ENCODE measurements at regions not wholly inside any gene's neighbourhood (a gene's known extent, or its start where the extent isn't known, plus 50 kb on each side); places are given as distances from the start of the nearest gene placed in this dataset.
"Not testable (repeated sequence)": the region's sequence is repeated elsewhere in the genome, so short reads cannot be mapped to it uniquely, and the experiment has no call there.

GRCh38 chr10:23571884-23572283 is 133.0 kb downstream of the OTUD1 start:
- Histone ChIP-seq H3K9me3 (ENCODE audit: control insufficient read depth in 2 of 2, insufficient read depth in 1 of 2, low read length in 1 of 2) (no peaks in the 10 kb centered on the region), H3K4me1 (ENCODE audit: control insufficient read depth in 2 of 2, insufficient read depth in 2 of 2, low read length in 2 of 2) (no peaks in the 10 kb centered on the region), H3K27ac (ENCODE audit: low read depth in 1 of 2, low read length in 1 of 2) (no peak overlapping the region), H3K27me3 (ENCODE audit: control insufficient read depth in 2 of 2, insufficient read depth in 1 of 2, low read length in 1 of 2) (no peaks in the 10 kb centered on the region), H3K36me3 (ENCODE audit: control insufficient read depth in 2 of 2, insufficient read depth in 2 of 2, low read length in 1 of 2) (no peaks in the 10 kb centered on the region), H3K4me3 (ENCODE audit: low read length in 2 of 2) (no peak overlapping the region)
- DNase-seq (ENCODE audit: low read depth in 6 of 9, low spot score in 9 of 9), result no peak

- Histone ChIP-seq H3K9me3 (ENCODE audit: control insufficient read depth in 2 of 2, insufficient read depth in 1 of 2, low read length in 1 of 2) (no peaks in the 10 kb centered on the region), H3K27ac (ENCODE audit: low read depth in 1 of 2, low read length in 1 of 2) (no peak overlapping the region), H3K27me3 (ENCODE audit: control insufficient read depth in 2 of 2, insufficient read depth in 1 of 2, low read length in 1 of 2) (no peaks in the 10 kb centered on the region), H3K4me1 (ENCODE audit: control insufficient read depth in 2 of 2, insufficient read depth in 2 of 2, low read length in 2 of 2) (no peaks in the 10 kb centered on the region), H3K4me3 (ENCODE audit: low read length in 2 of 2) (no peak overlapping the region), H3K36me3 (ENCODE audit: control insufficient read depth in 2 of 2, insufficient read depth in 2 of 2, low read length in 1 of 2) (no peaks in the 10 kb centered on the region)
- WGBS, result 98% methylated on average over 2 of the region's 2 CpGs
- no peak for DNase-seq (ENCODE audit: low read depth in 6 of 9, low spot score in 9 of 9)
Observed at GRCh38 chr10:23581906-23582450, 143.1 kb downstream of the OTUD1 start.

GRCh38 chr10:23584396-23584795 is 145.5 kb downstream of the OTUD1 start:
- H3K27ac ChIP-seq (ENCODE audit: low read depth in 1 of 2, low read length in 1 of 2), result no peak overlapping the region
- H3K36me3 ChIP-seq (ENCODE audit: control insufficient read depth in 2 of 2, insufficient read depth in 2 of 2, low read length in 1 of 2), result no peaks in the 10 kb centered on the region
- H3K27me3 ChIP-seq (ENCODE audit: control insufficient read depth in 2 of 2, insufficient read depth in 1 of 2, low read length in 1 of 2), result no peaks in the 10 kb centered on the region
- WGBS, result 98% methylated on average over 2 of the region's 2 CpGs
- H3K9me3 ChIP-seq (ENCODE audit: control insufficient read depth in 2 of 2, insufficient read depth in 1 of 2, low read length in 1 of 2), result no peaks in the 10 kb centered on the region
- no peak for DNase-seq (ENCODE audit: low read depth in 6 of 9, low spot score in 9 of 9)
- H3K4me3 ChIP-seq (ENCODE audit: low read length in 2 of 2), result no peak overlapping the region
- no peaks in the 10 kb centered on the region for H3K4me1 ChIP-seq (ENCODE audit: control insufficient read depth in 2 of 2, insufficient read depth in 2 of 2, low read length in 2 of 2)

- 91% methylated on average over 1 of the region's 1 CpG for WGBS
- Histone ChIP-seq H3K9me3 (ENCODE audit: control insufficient read depth in 2 of 2, insufficient read depth in 1 of 2, low read length in 1 of 2) (no peaks in the 10 kb centered on the region), H3K27ac (ENCODE audit: low read depth in 1 of 2, low read length in 1 of 2) (no peak overlapping the region), H3K36me3 (ENCODE audit: control insufficient read depth in 2 of 2, insufficient read depth in 2 of 2, low read length in 1 of 2) (no peaks in the 10 kb centered on the region), H3K4me1 (ENCODE audit: control insufficient read depth in 2 of 2, insufficient read depth in 2 of 2, low read length in 2 of 2) (no peaks in the 10 kb centered on the region), H3K27me3 (ENCODE audit: control insufficient read depth in 2 of 2, insufficient read depth in 1 of 2, low read length in 1 of 2) (no peaks in the 10 kb centered on the region), H3K4me3 (ENCODE audit: low read length in 2 of 2) (no peak overlapping the region)
- DNase-seq (ENCODE audit: low read depth in 6 of 9, low spot score in 9 of 9), result no peak
Observed at GRCh38 chr10:23585186-23585585, 146.3 kb downstream of the OTUD1 start.

GRCh38 chr10:23585666-23586065 is 146.8 kb downstream of the OTUD1 start:
- H3K9me3 ChIP-seq (ENCODE audit: control insufficient read depth in 2 of 2, insufficient read depth in 1 of 2, low read length in 1 of 2), result no peaks in the 10 kb centered on the region
- no peaks in the 10 kb centered on the region for H3K4me1 ChIP-seq (ENCODE audit: control insufficient read depth in 2 of 2, insufficient read depth in 2 of 2, low read length in 2 of 2)
- no peaks in the 10 kb centered on the region for H3K36me3 ChIP-seq (ENCODE audit: control insufficient read depth in 2 of 2, insufficient read depth in 2 of 2, low read length in 1 of 2)
- H3K27ac ChIP-seq (ENCODE audit: low read depth in 1 of 2, low read length in 1 of 2), result no peak overlapping the region
- no peak for DNase-seq (ENCODE audit: low read depth in 6 of 9, low spot score in 9 of 9)
- no peaks in the 10 kb centered on the region for H3K27me3 ChIP-seq (ENCODE audit: control insufficient read depth in 2 of 2, insufficient read depth in 1 of 2, low read length in 1 of 2)
- WGBS, result 83% methylated on average over 2 of the region's 2 CpGs
- no peak overlapping the region for H3K4me3 ChIP-seq (ENCODE audit: low read length in 2 of 2)

GRCh38 chr10:23595278-23595677 is 156.4 kb downstream of the OTUD1 start:
- H3K27me3 ChIP-seq (ENCODE audit: control insufficient read depth in 2 of 2, insufficient read depth in 1 of 2, low read length in 1 of 2); H3K4me3 ChIP-seq (ENCODE audit: low read length in 2 of 2); H3K4me1 ChIP-seq (ENCODE audit: control insufficient read depth in 2 of 2, insufficient read depth in 2 of 2, low read length in 2 of 2); DNase-seq (ENCODE audit: low read depth in 6 of 9, low spot score in 9 of 9); H3K36me3 ChIP-seq (ENCODE audit: control insufficient read depth in 2 of 2, insufficient read depth in 2 of 2, low read length in 1 of 2); H3K9me3 ChIP-seq (ENCODE audit: control insufficient read depth in 2 of 2, insufficient read depth in 1 of 2, low read length in 1 of 2); H3K27ac ChIP-seq (ENCODE audit: low read depth in 1 of 2, low read length in 1 of 2): not testable (repeated sequence)
- 96% methylated on average over 10 of the region's 10 CpGs for WGBS

GRCh38 chr10:23604613-23605012 is 165.7 kb downstream of the OTUD1 start:
- no peak overlapping the region for H3K27ac ChIP-seq (ENCODE audit: low read depth in 1 of 2, low read length in 1 of 2)
- no peaks in the 10 kb centered on the region for H3K36me3 ChIP-seq (ENCODE audit: control insufficient read depth in 2 of 2, insufficient read depth in 2 of 2, low read length in 1 of 2)
- 88% methylated on average over 2 of the region's 2 CpGs for WGBS
- H3K27me3 ChIP-seq (ENCODE audit: control insufficient read depth in 2 of 2, insufficient read depth in 1 of 2, low read length in 1 of 2), result no peaks in the 10 kb centered on the region
- no peaks in the 10 kb centered on the region for H3K9me3 ChIP-seq (ENCODE audit: control insufficient read depth in 2 of 2, insufficient read depth in 1 of 2, low read length in 1 of 2)
- no peak for DNase-seq (ENCODE audit: low read depth in 6 of 9, low spot score in 9 of 9)
- H3K4me1 ChIP-seq (ENCODE audit: control insufficient read depth in 2 of 2, insufficient read depth in 2 of 2, low read length in 2 of 2), result no peaks in the 10 kb centered on the region
- H3K4me3 ChIP-seq (ENCODE audit: low read length in 2 of 2), result no peak overlapping the region

GRCh38 chr10:23606456-23606855 is 167.6 kb downstream of the OTUD1 start:
- Histone ChIP-seq H3K36me3 (ENCODE audit: control insufficient read depth in 2 of 2, insufficient read depth in 2 of 2, low read length in 1 of 2) (no peaks in the 10 kb centered on the region), H3K4me3 (ENCODE audit: low read length in 2 of 2) (no peak overlapping the region), H3K4me1 (ENCODE audit: control insufficient read depth in 2 of 2, insufficient read depth in 2 of 2, low read length in 2 of 2) (no peaks in the 10 kb centered on the region), H3K27ac (ENCODE audit: low read depth in 1 of 2, low read length in 1 of 2) (no peak overlapping the region), H3K9me3 (ENCODE audit: control insufficient read depth in 2 of 2, insufficient read depth in 1 of 2, low read length in 1 of 2) (no peaks in the 10 kb centered on the region), H3K27me3 (ENCODE audit: control insufficient read depth in 2 of 2, insufficient read depth in 1 of 2, low read length in 1 of 2) (no peaks in the 10 kb centered on the region)
- 90% methylated on average over 7 of the region's 7 CpGs for WGBS
- no peak for DNase-seq (ENCODE audit: low read depth in 6 of 9, low spot score in 9 of 9)

GRCh38 chr10:23608926-23609325 is 170.1 kb downstream of the OTUD1 start:
- no peak for DNase-seq (ENCODE audit: low read depth in 6 of 9, low spot score in 9 of 9)
- WGBS, result 91% methylated on average over 7 of the region's 7 CpGs
- Histone ChIP-seq H3K36me3 (ENCODE audit: control insufficient read depth in 2 of 2, insufficient read depth in 2 of 2, low read length in 1 of 2) (no peaks in the 10 kb centered on the region), H3K4me1 (ENCODE audit: control insufficient read depth in 2 of 2, insufficient read depth in 2 of 2, low read length in 2 of 2) (no peaks in the 10 kb centered on the region), H3K27ac (ENCODE audit: low read depth in 1 of 2, low read length in 1 of 2) (no peak overlapping the region), H3K27me3 (ENCODE audit: control insufficient read depth in 2 of 2, insufficient read depth in 1 of 2, low read length in 1 of 2) (no peaks in the 10 kb centered on the region), H3K4me3 (ENCODE audit: low read length in 2 of 2) (no peak overlapping the region), H3K9me3 (ENCODE audit: control insufficient read depth in 2 of 2, insufficient read depth in 1 of 2, low read length in 1 of 2) (no peaks in the 10 kb centered on the region)

Data from thymus (tissue), 11 donors.